Vagina (tissue), 2 donors: ENCODE measurements at regions not wholly inside any gene's neighbourhood (a gene's known extent, or its start where the extent isn't known, plus 50 kb on each side); places are given as distances from the start of the nearest gene placed in this dataset.

Experiments
- DNase-seq, 2 donors: peaks; one replicate each; pipeline ENCODE4 v3.0.0-alpha.2; 2017; ENCODE audit errors: extremely low spot score in 2 of 2
- H3K27ac ChIP-seq: fragments of 200-600 bp; sonication (generic); one replicate; pipeline ENCODE4 v1.5.1; 2019
- H3K27me3 ChIP-seq: fragments of 200-600 bp; sonication (generic); one replicate; pipeline ENCODE4 v1.5.1; 2019
- H3K36me3 ChIP-seq, 2 donors: fragments of 200-600 bp; sonication (generic); one replicate each; pipeline ENCODE4 v1.5.1; 2017 to 2019
- H3K4me1 ChIP-seq: fragments of 200-600 bp; sonication (generic); one replicate; pipeline ENCODE4 v1.5.1; 2019
- H3K4me3 ChIP-seq, 2 donors: fragments of 200-600 bp; sonication (generic); 1 replicate in 1 of 2; 2 replicates in 1 of 2; pipeline ENCODE4 v1.5.1; 2016 to 2019
- H3K9me3 ChIP-seq: fragments of 200-600 bp; sonication (generic); one replicate; pipeline ENCODE4 v1.5.1; 2019
- POLR2A ChIP-seq, 2 donors: fragments of 450-650 bp; IDR thresholded peaks; one replicate each; pipeline ENCODE4 v1.6.1; 2017; ENCODE audit warnings: antibody characterized with exemption in 2 of 2, mild to moderate bottlenecking in 2 of 2, moderate library complexity in 2 of 2
- POLR2AphosphoS5 ChIP-seq, 2 donors: sonication (generic); formaldehyde crosslinking; IDR thresholded peaks; one replicate each; pipeline ENCODE4 v1.9.0; 2017; ENCODE audit warnings: antibody characterized with exemption in 2 of 2, mild to moderate bottlenecking in 2 of 2, low read depth in 1 of 2; ENCODE audit not compliant: insufficient read depth in 1 of 2
- intact Hi-C: fragments of 100-400 bp; cut with DNase I; formaldehyde crosslinking; loops from one replicate; pipeline ENCODE4 v1.15.1; 2023
- TF ChIP-seq, protein P1 (sequence below), 3 experiments: fragments of 450-650 bp in 2 of 3; fragments of 200-600 bp in 1 of 3; sonication (generic) in 1 of 3; IDR thresholded peaks; one replicate each; pipeline ENCODE4 v1.5.1; 2017 to 2019; ENCODE audit warnings: antibody characterized with exemption in 3 of 3, mild to moderate bottlenecking in 2 of 3, moderate library complexity in 2 of 3

GRCh38 chr5:25964009-25964372 lies 1074.4 kb downstream of the CDH9 start:
- Histone ChIP-seq H3K27me3 (no peaks in the 10 kb centered on the region), H3K36me3 (no peaks in the 10 kb centered on the region), H3K4me1 (no peaks in the 10 kb centered on the region), H3K4me3 (no peak overlapping the region), H3K27ac (no peak overlapping the region), H3K9me3 (no peaks in the 10 kb centered on the region)
- DNase-seq = no peak
- TF ChIP-seq, protein P1, sequence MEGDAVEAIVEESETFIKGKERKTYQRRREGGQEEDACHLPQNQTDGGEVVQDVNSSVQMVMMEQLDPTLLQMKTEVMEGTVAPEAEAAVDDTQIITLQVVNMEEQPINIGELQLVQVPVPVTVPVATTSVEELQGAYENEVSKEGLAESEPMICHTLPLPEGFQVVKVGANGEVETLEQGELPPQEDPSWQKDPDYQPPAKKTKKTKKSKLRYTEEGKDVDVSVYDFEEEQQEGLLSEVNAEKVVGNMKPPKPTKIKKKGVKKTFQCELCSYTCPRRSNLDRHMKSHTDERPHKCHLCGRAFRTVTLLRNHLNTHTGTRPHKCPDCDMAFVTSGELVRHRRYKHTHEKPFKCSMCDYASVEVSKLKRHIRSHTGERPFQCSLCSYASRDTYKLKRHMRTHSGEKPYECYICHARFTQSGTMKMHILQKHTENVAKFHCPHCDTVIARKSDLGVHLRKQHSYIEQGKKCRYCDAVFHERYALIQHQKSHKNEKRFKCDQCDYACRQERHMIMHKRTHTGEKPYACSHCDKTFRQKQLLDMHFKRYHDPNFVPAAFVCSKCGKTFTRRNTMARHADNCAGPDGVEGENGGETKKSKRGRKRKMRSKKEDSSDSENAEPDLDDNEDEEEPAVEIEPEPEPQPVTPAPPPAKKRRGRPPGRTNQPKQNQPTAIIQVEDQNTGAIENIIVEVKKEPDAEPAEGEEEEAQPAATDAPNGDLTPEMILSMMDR (IDR thresholded peaks at IDR 0.05) = no peak
- TF ChIP-seq POLR2A (IDR thresholded peaks at IDR 0.05) (no peak), POLR2AphosphoS5 (IDR thresholded peaks at IDR 0.05; ENCODE audit: insufficient read depth in 1 of 2, low read depth in 1 of 2) (no peak)
- intact Hi-C loops = no loop called here

GRCh38 chr5:25963251-25964008 lies 1075.0 kb downstream of the CDH9 start:
- no peak overlapping the region for H3K4me3 ChIP-seq
- no peaks in the 10 kb centered on the region for H3K27me3 ChIP-seq
- H3K36me3 ChIP-seq = no peaks in the 10 kb centered on the region
- H3K9me3 ChIP-seq = no peaks in the 10 kb centered on the region
- no peak for DNase-seq
- no peak for TF ChIP-seq POLR2A (IDR thresholded peaks at IDR 0.05)
- TF ChIP-seq, protein P1 (IDR thresholded peaks at IDR 0.05) = no peak
- no peak for TF ChIP-seq POLR2AphosphoS5 (IDR thresholded peaks at IDR 0.05; ENCODE audit: insufficient read depth in 1 of 2, low read depth in 1 of 2)
- no peaks in the 10 kb centered on the region for H3K4me1 ChIP-seq
- no peak overlapping the region for H3K27ac ChIP-seq
- intact Hi-C loops = no loop called here

- H3K27ac ChIP-seq = no peak overlapping the region
- no peaks in the 10 kb centered on the region for H3K4me1 ChIP-seq
- intact Hi-C loops = no loop called here
- no peak for TF ChIP-seq POLR2A (IDR thresholded peaks at IDR 0.05)
- TF ChIP-seq, protein P1 (IDR thresholded peaks at IDR 0.05) = no peak
- TF ChIP-seq POLR2AphosphoS5 (IDR thresholded peaks at IDR 0.05; ENCODE audit: insufficient read depth in 1 of 2, low read depth in 1 of 2) = no peak
- no peaks in the 10 kb centered on the region for H3K27me3 ChIP-seq
- H3K9me3 ChIP-seq = no peaks in the 10 kb centered on the region
- no peak for DNase-seq
- H3K36me3 ChIP-seq = no peaks in the 10 kb centered on the region
- no peak overlapping the region for H3K4me3 ChIP-seq
Measured at GRCh38 chr5:25955337-25955736, 1083.0 kb downstream of the CDH9 start.

- Histone ChIP-seq H3K27ac (no peak overlapping the region), H3K4me3 (no peak overlapping the region), H3K4me1 (no peaks in the 10 kb centered on the region), H3K9me3 (no peaks in the 10 kb centered on the region), H3K27me3 (no peaks in the 10 kb centered on the region), H3K36me3 (no peaks in the 10 kb centered on the region)
- no peak for DNase-seq
- TF ChIP-seq, protein P1 (IDR thresholded peaks at IDR 0.05) = no peak
- TF ChIP-seq POLR2AphosphoS5 (IDR thresholded peaks at IDR 0.05; ENCODE audit: insufficient read depth in 1 of 2, low read depth in 1 of 2) = no peak
- no peak for TF ChIP-seq POLR2A (IDR thresholded peaks at IDR 0.05)
- intact Hi-C loops = no loop called here
Measured at GRCh38 chr5:25950681-25951080, 1087.7 kb downstream of the CDH9 start.

DNA sequence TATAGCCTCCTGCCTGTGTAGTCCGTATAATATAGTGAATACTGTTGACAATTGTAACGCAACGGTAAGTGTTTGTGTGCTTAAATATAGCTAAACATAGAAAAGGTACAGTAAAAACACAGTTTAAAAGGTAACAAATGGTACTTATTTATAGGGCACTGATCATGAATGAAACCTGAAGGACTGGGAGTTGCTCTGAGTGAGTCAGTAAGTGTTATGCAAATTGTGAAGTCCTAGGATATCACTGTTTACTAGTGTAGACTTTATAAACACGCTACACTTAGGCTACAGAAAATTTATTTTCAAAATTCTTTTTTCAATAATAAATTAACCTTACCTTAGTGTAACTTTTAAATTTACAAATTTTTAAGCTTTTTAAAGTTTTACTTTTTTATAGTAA lies 1090.1 kb downstream of the CDH9 start:
- Histone ChIP-seq H3K27me3 (no peaks in the 10 kb centered on the region), H3K4me3 (no peak overlapping the region), H3K9me3 (no peaks in the 10 kb centered on the region), H3K27ac (no peak overlapping the region), H3K36me3 (no peaks in the 10 kb centered on the region), H3K4me1 (no peaks in the 10 kb centered on the region)
- intact Hi-C loops = no loop called here
- TF ChIP-seq POLR2A (IDR thresholded peaks at IDR 0.05) = no peak
- TF ChIP-seq POLR2AphosphoS5 (IDR thresholded peaks at IDR 0.05; ENCODE audit: insufficient read depth in 1 of 2, low read depth in 1 of 2) = no peak
- TF ChIP-seq, protein P1 (IDR thresholded peaks at IDR 0.05) = no peak
- no peak for DNase-seq
